ENCODE measurements at regions not wholly inside any gene's neighbourhood (a gene's known extent, or its start where the extent isn't known, plus 50 kb on each side); places are given as distances from the start of the nearest gene placed in this dataset.
A peak's percentile ranks its signal among the peaks of the same experiment; 100 is the strongest.

- DNase-seq: no peak
Measured at GRCh38 chr3:16810593-16811367, 74.0 kb upstream of the PLCL2 start.

DNA sequence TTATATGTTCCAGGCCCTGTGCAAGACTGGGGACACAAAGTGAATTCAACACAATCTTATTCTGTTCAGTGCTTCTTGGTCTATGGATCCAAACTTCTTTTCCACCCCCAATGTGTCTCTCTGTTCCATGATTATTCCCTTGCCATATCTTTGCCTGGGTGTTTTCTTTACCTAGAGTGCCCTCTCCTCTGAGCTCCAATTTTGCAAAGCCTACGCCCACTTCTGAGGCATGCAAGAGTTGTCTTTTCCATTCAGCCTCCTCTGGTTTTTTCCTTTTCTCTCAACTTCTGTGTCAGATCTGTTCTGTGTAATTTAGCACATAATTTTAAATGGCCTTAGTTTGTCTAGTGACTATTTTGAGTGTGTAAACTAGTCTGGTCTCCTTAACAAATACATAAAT lies 72.8 kb upstream of the PLCL2 start:
- DNase-seq: no peak

- no peak for DNase-seq
Measured at GRCh38 chr3:16813336-16813735, 71.4 kb upstream of the PLCL2 start.

- no peak for DNase-seq
Measured at GRCh38 chr3:16816048-16816780, 68.5 kb upstream of the PLCL2 start.

- no peak for DNase-seq
Measured at GRCh38 chr3:16817197-16817596, 67.6 kb upstream of the PLCL2 start.

DNA sequence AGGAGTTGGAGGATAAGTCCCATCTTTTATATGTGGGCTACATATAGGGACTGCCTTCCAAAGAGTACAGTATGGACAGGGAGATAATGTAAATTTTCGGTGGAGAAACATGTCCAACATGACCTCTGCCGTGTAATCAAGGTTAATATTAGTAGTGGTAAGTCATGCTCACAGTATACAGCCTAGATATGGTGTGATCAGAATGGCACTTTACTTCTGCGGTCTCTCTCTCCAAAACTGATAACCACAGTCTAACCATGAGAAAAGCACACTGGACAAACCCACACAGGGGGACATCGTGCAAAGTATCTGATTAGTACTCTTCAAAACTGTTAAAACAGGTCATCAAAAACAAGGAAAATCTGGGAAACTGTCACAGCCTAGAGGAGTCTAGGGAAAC lies 66.6 kb upstream of the PLCL2 start:
- no peak for DNase-seq

DNA sequence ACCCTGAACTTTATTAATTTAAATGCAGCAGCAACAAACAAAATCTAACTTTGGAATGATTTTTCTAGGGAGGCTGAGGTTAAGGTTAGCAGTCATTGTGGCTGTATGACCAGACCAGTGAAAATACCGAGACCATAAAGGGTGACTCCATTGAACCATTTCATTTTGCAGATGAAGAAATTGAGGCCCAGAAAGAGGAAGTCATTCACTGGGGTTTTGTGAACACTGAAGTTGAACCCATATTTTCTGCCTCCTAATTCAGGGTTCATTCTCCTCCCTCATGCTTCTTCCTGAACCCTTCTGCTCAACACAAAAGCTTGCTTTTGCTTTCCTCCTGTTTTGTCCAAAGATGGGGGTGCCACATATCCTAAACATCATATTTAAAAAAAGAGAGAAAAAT lies 65.8 kb upstream of the PLCL2 start:
- no peak for DNase-seq

DNA sequence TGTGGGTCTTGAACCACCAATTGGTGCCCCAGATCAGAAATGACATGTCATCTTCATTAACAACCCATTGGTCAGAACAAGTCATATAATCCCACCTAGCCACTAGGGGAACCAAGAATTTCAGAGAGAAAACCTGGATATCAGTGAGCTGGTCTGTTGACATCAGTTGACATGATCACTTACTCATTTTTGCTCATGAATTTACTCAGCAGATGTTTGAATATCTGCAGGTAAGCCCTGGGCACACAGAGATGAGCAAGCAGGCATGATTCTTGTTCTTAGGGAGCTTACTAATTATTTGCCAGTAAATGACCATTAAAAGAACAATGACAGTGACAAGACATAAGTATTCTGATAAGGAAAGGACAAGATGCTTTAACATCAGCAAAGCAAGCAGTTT lies 64.3 kb upstream of the PLCL2 start:
- DNase-seq: no peak

- DNase-seq: no peak
Measured at GRCh38 chr3:16821053-16821452, 63.7 kb upstream of the PLCL2 start.

GRCh38 chr3:16824081-16824696 lies 60.6 kb upstream of the PLCL2 start:
- peak; percentile 40 for DNase-seq

- DNase-seq: no peak
Measured at GRCh38 chr3:16825617-16826204, 59.0 kb upstream of the PLCL2 start.

DNA sequence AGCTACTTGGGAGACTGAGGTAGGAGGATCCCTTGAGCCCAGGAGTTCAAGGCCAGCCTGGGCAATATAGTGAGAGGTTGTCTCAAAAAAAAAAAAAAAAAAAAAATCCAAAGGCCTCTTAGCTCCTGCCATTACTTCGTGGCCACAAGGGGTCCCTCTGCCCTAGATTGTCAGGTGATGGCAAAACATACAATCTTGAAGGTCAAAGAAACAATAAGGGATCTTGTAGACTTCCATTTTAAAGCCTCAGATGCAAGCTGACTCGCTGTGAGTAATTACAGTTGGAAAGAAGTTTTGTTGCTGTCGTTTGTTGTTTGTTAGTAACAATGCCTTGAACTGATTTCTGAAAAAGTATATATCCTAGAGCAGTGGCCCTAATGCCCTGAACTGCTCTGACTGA lies 55.9 kb upstream of the PLCL2 start:
- peak; percentile 62 for DNase-seq

GRCh38 chr3:16831846-16832245 lies 52.9 kb upstream of the PLCL2 start:
- no peak for DNase-seq

GRCh38 chr3:16834214-16834613 lies 50.5 kb upstream of the PLCL2 start:
- DNase-seq: no peak

DNA sequence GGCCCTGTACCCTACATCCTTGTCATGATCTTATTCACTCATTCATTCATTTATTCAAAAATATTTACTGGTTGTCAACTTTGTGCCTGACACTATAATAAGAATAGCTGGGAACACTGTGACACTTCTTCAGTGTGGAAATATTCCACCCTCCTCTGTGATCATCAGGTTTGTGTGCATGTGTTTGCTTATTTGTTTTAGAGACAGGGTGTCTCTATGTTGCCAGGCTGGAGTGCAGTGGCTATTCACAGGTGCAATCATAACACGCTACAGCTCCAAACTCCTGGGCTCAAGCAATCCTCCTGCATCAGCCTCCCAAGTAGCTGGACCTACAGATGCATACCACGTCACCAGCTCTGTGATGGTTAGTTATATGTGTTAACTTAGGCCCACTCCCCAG lies 50.0 kb upstream of the PLCL2 start:
- no peak for DNase-seq

All from activated CD4-positive, alpha-beta T cell treated with anti-CD3 and anti-CD28 coated beads for 48 hours (primary cell).